AG09309 (cell line): ENCODE measurements at regions not wholly inside any gene's neighbourhood (a gene's known extent, or its start where the extent isn't known, plus 50 kb on each side); places are given as distances from the start of the nearest gene placed in this dataset.

ENCODE experiments used
- DNase-seq: peaks from one replicate; pipeline ENCODE4 v3.0.0-alpha.2; 2010; ENCODE audit warnings: low read depth
- H3K4me3 ChIP-seq: 2 replicates; pipeline ENCODE4 v1.5.1; 2011; ENCODE audit warnings: mild to moderate bottlenecking, low read depth, low read length, moderate library complexity; ENCODE audit not compliant: control insufficient read depth
- CTCF ChIP-seq: IDR thresholded peaks from 2 replicates; pipeline ENCODE4 v1.5.1; 2011; ENCODE audit warnings: mild to moderate bottlenecking, low read depth, low read length, inconsistent platforms; ENCODE audit not compliant: insufficient read depth, control insufficient read depth; ENCODE audit errors: missing control alignments

GRCh38 chr1:238672262-238672661 is 714.1 kb upstream of the CHRM3 start:
- TF ChIP-seq CTCF = no peak
- DNase-seq = no peak
- no peak overlapping the region for H3K4me3 ChIP-seq

GRCh38 chr1:238664139-238664538 is 722.2 kb upstream of the CHRM3 start:
- no peak for DNase-seq
- no peak for TF ChIP-seq CTCF
- no peak overlapping the region for H3K4me3 ChIP-seq

- DNase-seq = no peak
- TF ChIP-seq CTCF = no peak
- H3K4me3 ChIP-seq = no peak overlapping the region
These were observed 725.5 kb upstream of the CHRM3 start for GRCh38 chr1:238660849-238661248.

GRCh38 chr1:238658763-238659162 is 727.6 kb upstream of the CHRM3 start:
- DNase-seq = no peak
- H3K4me3 ChIP-seq = no peak overlapping the region
- TF ChIP-seq CTCF = no peak

- no peak overlapping the region for H3K4me3 ChIP-seq
- DNase-seq = no peak
- TF ChIP-seq CTCF = no peak
These were observed 732.6 kb upstream of the CHRM3 start for GRCh38 chr1:238653693-238654321.

GRCh38 chr1:238652346-238652968 is 733.9 kb upstream of the CHRM3 start:
- no peak overlapping the region for H3K4me3 ChIP-seq
- DNase-seq = peak; percentile 73
- no peak for TF ChIP-seq CTCF
